IMR-90 (cell line): ENCODE measurements at regions not wholly inside any gene's neighbourhood (a gene's known extent, or its start where the extent isn't known, plus 50 kb on each side); places are given as distances from the start of the nearest gene placed in this dataset.

Experiments
- ATAC-seq: fragments of 200-7000 bp; cut with Tn5 transposase; 2 replicates; pipeline ENCODE4 v1.9.1; 2020; ENCODE audit warnings: low read depth, mild to moderate bottlenecking, moderate library complexity
- BruUV-seq: library from RNA; stranded (reverse); fragments of 400-500 nt; replicated peaks from 2 replicates; lab custom pipeline; 2021; lab: Mats Ljungman, UMichigan
- CTCF ChIA-PET: fragments of 300-600 bp; formaldehyde crosslinking; extraction: SDS; loops from one replicate; lab custom pipeline; 2021; ENCODE audit warnings: antibody characterized with exemption; lab: Yijun Ruan, JAX
- POLR2A ChIA-PET: fragments of 300-600 bp; sonication (Branson Sonifier 250); formaldehyde crosslinking; loops from one replicate; lab custom pipeline; 2022; ENCODE audit warnings: antibody characterized with exemption; ENCODE audit not compliant: unreplicated experiment; lab: Charles Lee
- DNase-seq: peaks from one replicate; pipeline ENCODE4 v3.0.0; 2013
- H2AFZ ChIP-seq: replicated peaks from 2 replicates; pipeline ENCODE3; 2013; ENCODE audit warnings: low read length, mild to moderate bottlenecking; ENCODE audit not compliant: poor library complexity
- H2AK5ac ChIP-seq: 2 replicates; pipeline ENCODE4 v1.6.1; 2013; ENCODE audit warnings: low read depth, low read length, inconsistent platforms
- H2AK9ac ChIP-seq: replicated peaks from 2 replicates; pipeline ENCODE3; 2013; ENCODE audit warnings: mild to moderate bottlenecking, low read depth, low read length, moderate library complexity; ENCODE audit not compliant: poor library complexity
- H2BK120ac ChIP-seq: 2 replicates; pipeline ENCODE4 v1.6.1; 2013; ENCODE audit warnings: low read depth, low read length, inconsistent platforms
- H2BK15ac ChIP-seq: 3 replicates; pipeline ENCODE4 v1.6.1; 2013; ENCODE audit warnings: low read depth, low read length, inconsistent platforms
- H2BK20ac ChIP-seq: 2 replicates; pipeline ENCODE4 v1.6.1; 2013; ENCODE audit warnings: low read depth, mild to moderate bottlenecking, inconsistent platforms, low read length, moderate library complexity
- H2BK5ac ChIP-seq: 2 replicates; pipeline ENCODE4 v1.6.1; 2013; ENCODE audit warnings: mild to moderate bottlenecking, low read depth, low read length, inconsistent platforms; ENCODE audit not compliant: poor library complexity, severe bottlenecking
- H3K14ac ChIP-seq: replicated peaks from 2 replicates; pipeline ENCODE4 v1.6.1; 2013; ENCODE audit warnings: low read depth, low read length, inconsistent platforms
- H3K18ac ChIP-seq: 2 replicates; pipeline ENCODE4 v1.6.1; 2013; ENCODE audit warnings: low read depth, low read length, control low read depth
- H3K23ac ChIP-seq: 2 replicates; pipeline ENCODE4 v1.6.1; 2013; ENCODE audit warnings: low read depth, low read length, inconsistent platforms
- H3K27ac ChIP-seq: 2 replicates; pipeline ENCODE4 v1.5.1; 2013; ENCODE audit warnings: mild to moderate bottlenecking, control low read depth, low read length; ENCODE audit not compliant: insufficient read depth
- H3K27me3 ChIP-seq: 2 replicates; pipeline ENCODE4 v1.6.1; 2013; ENCODE audit warnings: low read length; ENCODE audit not compliant: control insufficient read depth, insufficient read depth
- H3K36me3 ChIP-seq: 2 replicates; pipeline ENCODE4 v1.6.1; 2013; ENCODE audit warnings: low read length, mixed read lengths; ENCODE audit not compliant: control insufficient read depth, insufficient read depth
- H3K4ac ChIP-seq: 2 replicates; pipeline ENCODE4 v1.6.1; 2013; ENCODE audit warnings: low read depth, low read length, inconsistent platforms
- H3K4me1 ChIP-seq: 2 replicates; pipeline ENCODE4 v1.6.1; 2013; ENCODE audit warnings: low read length, mixed read lengths; ENCODE audit not compliant: control insufficient read depth, insufficient read depth
- H3K4me2 ChIP-seq: 2 replicates; pipeline ENCODE4 v1.6.1; 2013; ENCODE audit warnings: low read depth, mild to moderate bottlenecking, control low read depth, low read length, moderate library complexity
- H3K4me3 ChIP-seq: 2 replicates; pipeline ENCODE4 v1.5.1; 2013; ENCODE audit warnings: low read depth, mild to moderate bottlenecking, control low read depth, low read length, moderate library complexity; ENCODE audit not compliant: insufficient read depth
- H3K56ac ChIP-seq: 2 replicates; pipeline ENCODE4 v1.6.1; 2013; ENCODE audit warnings: low read length, inconsistent platforms; ENCODE audit not compliant: insufficient read depth; ENCODE audit errors: extremely low read depth
- H3K79me1 ChIP-seq, 2 experiments: 2 replicates each; pipeline ENCODE4 v1.6.1; 2013; ENCODE audit warnings: low read length in 2 of 2, inconsistent platforms in 1 of 2, low read depth in 1 of 2
- H3K9ac ChIP-seq: 2 replicates; pipeline ENCODE4 v1.6.1; 2013; ENCODE audit warnings: low read depth, low read length, control low read depth
- H3K9me1 ChIP-seq: 2 replicates; pipeline ENCODE4 v1.6.1; 2013; ENCODE audit warnings: low read length, inconsistent platforms; ENCODE audit not compliant: insufficient read depth
- H3K9me3 ChIP-seq: 2 replicates; pipeline ENCODE4 v1.6.1; 2013; ENCODE audit warnings: low read length; ENCODE audit not compliant: control insufficient read depth, insufficient read depth
- H4K20me1 ChIP-seq: 2 replicates; pipeline ENCODE4 v1.6.1; 2013; ENCODE audit warnings: low read length, inconsistent platforms; ENCODE audit not compliant: insufficient read depth
- H4K5ac ChIP-seq: 2 replicates; pipeline ENCODE4 v1.6.1; 2013; ENCODE audit warnings: mild to moderate bottlenecking, low read depth, low read length, control low read depth
- H4K8ac ChIP-seq, 2 experiments: 2 replicates each; pipeline ENCODE4 v1.6.1; 2013; ENCODE audit warnings: low read depth in 2 of 2, low read length in 2 of 2, control low read depth in 1 of 2, inconsistent platforms in 1 of 2
- H4K91ac ChIP-seq: 2 replicates; pipeline ENCODE4 v1.6.1; 2013; ENCODE audit warnings: low read depth, low read length, inconsistent platforms; ENCODE audit not compliant: insufficient read depth
- CEBPB ChIP-seq: IDR thresholded peaks from 2 replicates; pipeline ENCODE4 v1.6.1; 2012; ENCODE audit warnings: low read depth, low read length, improper control_type of control experiment
- CHD1 ChIP-seq: IDR thresholded peaks from 2 replicates; pipeline ENCODE4 v1.6.1; 2012; ENCODE audit warnings: low read depth, low read length, improper control_type of control experiment
- CTCF ChIP-seq: conservative IDR thresholded peaks from 2 replicates; pipeline ENCODE4 v1.5.1; 2012; ENCODE audit warnings: mild to moderate bottlenecking, low read depth, low read length, improper control_type of control experiment
- ELK1 ChIP-seq: fragments of 150-350 bp; IDR thresholded peaks from 2 replicates; pipeline ENCODE4 v1.6.1; 2016; ENCODE audit warnings: low read depth, mild to moderate bottlenecking, low read length, moderate library complexity, borderline replicate concordance
- FOS ChIP-seq: fragments of 150-350 bp; IDR thresholded peaks from 2 replicates; pipeline ENCODE4 v1.6.1; 2016; ENCODE audit warnings: low read depth, low read length
- MAFK ChIP-seq: IDR thresholded peaks from 2 replicates; pipeline ENCODE4 v1.6.1; 2012; ENCODE audit warnings: low read depth, low read length, improper control_type of control experiment
- MAZ ChIP-seq: IDR thresholded peaks from 2 replicates; pipeline ENCODE4 v1.6.1; 2012; ENCODE audit warnings: low read depth, mild to moderate bottlenecking, low read length, improper control_type of control experiment, moderate library complexity, borderline replicate concordance
- NFE2L2 ChIP-seq: fragments of 150-350 bp; IDR thresholded peaks from 2 replicates; pipeline ENCODE4 v1.6.1; 2016; ENCODE audit warnings: low read depth, mild to moderate bottlenecking, low read length
- RCOR1 ChIP-seq: IDR thresholded peaks from 2 replicates; pipeline ENCODE4 v1.6.1; 2012; ENCODE audit warnings: mild to moderate bottlenecking, low read length, improper control_type of control experiment; ENCODE audit not compliant: insufficient replicate concordance
- SMC3 ChIP-seq: fragments of 150-350 bp; IDR thresholded peaks from 2 replicates; pipeline ENCODE4 v1.6.1; 2016; ENCODE audit warnings: low read depth, mild to moderate bottlenecking, antibody characterized with exemption, low read length, moderate library complexity
- USF2 ChIP-seq: fragments of 150-350 bp; IDR thresholded peaks from 2 replicates; pipeline ENCODE4 v1.6.1; 2017; ENCODE audit warnings: mild to moderate bottlenecking, antibody characterized with exemption, low read length, low read depth
- WGBS, 2 experiments: methylation state at CpG; one replicate each; pipeline versions ENCODE4 v1.1.5 to v1.1.7; 2013; ENCODE audit warnings: missing lambda C conversion rate in 2 of 2; ENCODE audit not compliant: insufficient read length in 1 of 2; ENCODE audit errors: extremely low coverage in 2 of 2; 5-methylcytosine and 5-hydroxymethylcytosine counted together
- dilution Hi-C: fragments of 300-500 bp; cut with HindIII; formaldehyde crosslinking; loops from one replicate; pipeline ENCODE4 v1.14.3; 2018; ENCODE audit warnings: low sequenced_read_pairs; ENCODE audit not compliant: unreplicated experiment
- in situ Hi-C: fragments of 300-500 bp; cut with MboI; formaldehyde crosslinking; loops from 3 replicates; pipeline ENCODE4 v1.14.3; 2019; ENCODE audit warnings: low sequenced_read_pairs, inconsistent platforms, mixed read lengths
- intact Hi-C: fragments of 100-400 bp; cut with micrococcal nuclease; formaldehyde crosslinking; loops from 2 replicates; pipeline ENCODE4 v1.10.0; 2022

GRCh38 chr12:42812871-42813270 is 223.3 kb upstream of the PRICKLE1 start:
- CTCF ChIA-PET = no interaction called here
- WGBS, 2 experiments = 100% methylated on average over 2 of the region's 3 CpGs; no CpG with 5 or more reads in 1 of the 2 experiments

More at GRCh38 chr12:42812871-42813270, 223.3 kb upstream of the PRICKLE1 start:
- Histone ChIP-seq H2BK20ac (no peak overlapping the region), H3K27me3 (no peaks in the 10 kb centered on the region), H2BK15ac (no peak overlapping the region), H3K23ac (no peak overlapping the region), H2BK5ac (no peak overlapping the region), H3K56ac (no peak overlapping the region), H3K14ac (no peak overlapping the region), H2AK5ac (no peak overlapping the region), H2AFZ (no peak overlapping the region), H3K9me3 (no peaks in the 10 kb centered on the region), H3K18ac (no peak overlapping the region), H3K9ac (no peak overlapping the region), H4K8ac (no peak overlapping the region), H2BK120ac (no peak overlapping the region), H3K27ac (no peak overlapping the region), H3K79me1 (no peaks in the 10 kb centered on the region), H3K4ac (no peak overlapping the region), H4K91ac (no peak overlapping the region), H4K5ac (no peak overlapping the region), H3K36me3 (no peaks in the 10 kb centered on the region), H3K4me3 (no peak overlapping the region), H2AK9ac (no peak overlapping the region), H3K9me1 (no peaks in the 10 kb centered on the region), H4K20me1 (no peaks in the 10 kb centered on the region), H3K4me1 (peaks cover 4% of the 10 kb centered on the region), H3K4me2 (no peak overlapping the region)
- intact Hi-C loops = no loop called here
- DNase-seq = no peak
- dilution Hi-C loops = no loop called here
- POLR2A ChIA-PET = no interaction called here
- TF ChIP-seq RCOR1 = no peak
- TF ChIP-seq CHD1 = no peak
- TF ChIP-seq SMC3 = no peak
- no peak for TF ChIP-seq MAFK
- no peak for TF ChIP-seq ELK1
- no peak for TF ChIP-seq CTCF
- no peak for TF ChIP-seq MAZ
- no peak for TF ChIP-seq USF2
- no peak for TF ChIP-seq CEBPB
- TF ChIP-seq FOS = no peak
- TF ChIP-seq NFE2L2 = no peak
- no peak for ATAC-seq
- in situ Hi-C loops = no loop called here
- BruUV-seq = no TSS peak
